BE2C (cell line): ENCODE measurements at regions not wholly inside any gene's neighbourhood (a gene's known extent, or its start where the extent isn't known, plus 50 kb on each side); places are given as distances from the start of the nearest gene placed in this dataset.
"Not testable (repeated sequence)": the region's sequence is repeated elsewhere in the genome, so short reads cannot be mapped to it uniquely, and the experiment has no call there.

Experiments used
- DNase-seq: peaks from one replicate; pipeline ENCODE4 v3.0.0-alpha.2; 2020
- H3K27me3 ChIP-seq: fragments of 250-450 bp; sonication (Bioruptor Pico); 2 replicates; pipeline ENCODE4 v1.5.1; 2020; ENCODE audit warnings: mild to moderate bottlenecking
- H3K36me3 ChIP-seq: fragments of 250-450 bp; sonication (Bioruptor Pico); 2 replicates; pipeline ENCODE4 v1.5.1; 2020; ENCODE audit warnings: mild to moderate bottlenecking
- H3K4me1 ChIP-seq: fragments of 250-450 bp; sonication (Bioruptor Pico); 2 replicates; pipeline ENCODE4 v1.5.1; 2020
- H3K4me3 ChIP-seq: 2 replicates; pipeline ENCODE4 v1.5.1; 2011; ENCODE audit warnings: low read depth, low read length
- H3K9me3 ChIP-seq: fragments of 250-450 bp; sonication (Bioruptor Pico); 2 replicates; pipeline ENCODE4 v1.5.1; 2020
- TF ChIP-seq, protein P1 (sequence below): IDR thresholded peaks from 2 replicates; pipeline ENCODE4 v1.5.1; 2012; ENCODE audit warnings: mild to moderate bottlenecking, low read depth, low read length

DNA sequence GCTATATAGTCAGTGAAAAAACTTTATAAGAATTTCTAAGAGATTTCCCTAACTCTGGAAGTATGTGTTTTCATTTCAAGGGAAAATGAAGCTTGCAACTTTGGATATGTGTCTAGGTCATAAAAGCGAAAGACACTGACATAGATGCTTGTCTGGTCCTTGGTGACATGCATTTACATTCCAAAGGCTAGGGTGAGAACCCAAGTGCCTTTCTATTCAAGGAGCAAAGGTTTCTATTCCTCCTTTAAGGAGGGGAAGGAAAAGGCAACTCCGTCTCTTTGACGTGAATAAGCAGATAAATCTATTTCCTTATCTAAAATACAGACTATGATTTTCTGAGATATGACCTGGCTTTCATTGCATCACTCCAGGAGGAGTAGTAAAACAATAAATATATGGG, 261.1 kb downstream of the CDH7 start:
- no peaks in the 10 kb centered on the region for H3K27me3 ChIP-seq
- no peak for DNase-seq
- no peaks in the 10 kb centered on the region for H3K36me3 ChIP-seq
- TF ChIP-seq, protein P1, sequence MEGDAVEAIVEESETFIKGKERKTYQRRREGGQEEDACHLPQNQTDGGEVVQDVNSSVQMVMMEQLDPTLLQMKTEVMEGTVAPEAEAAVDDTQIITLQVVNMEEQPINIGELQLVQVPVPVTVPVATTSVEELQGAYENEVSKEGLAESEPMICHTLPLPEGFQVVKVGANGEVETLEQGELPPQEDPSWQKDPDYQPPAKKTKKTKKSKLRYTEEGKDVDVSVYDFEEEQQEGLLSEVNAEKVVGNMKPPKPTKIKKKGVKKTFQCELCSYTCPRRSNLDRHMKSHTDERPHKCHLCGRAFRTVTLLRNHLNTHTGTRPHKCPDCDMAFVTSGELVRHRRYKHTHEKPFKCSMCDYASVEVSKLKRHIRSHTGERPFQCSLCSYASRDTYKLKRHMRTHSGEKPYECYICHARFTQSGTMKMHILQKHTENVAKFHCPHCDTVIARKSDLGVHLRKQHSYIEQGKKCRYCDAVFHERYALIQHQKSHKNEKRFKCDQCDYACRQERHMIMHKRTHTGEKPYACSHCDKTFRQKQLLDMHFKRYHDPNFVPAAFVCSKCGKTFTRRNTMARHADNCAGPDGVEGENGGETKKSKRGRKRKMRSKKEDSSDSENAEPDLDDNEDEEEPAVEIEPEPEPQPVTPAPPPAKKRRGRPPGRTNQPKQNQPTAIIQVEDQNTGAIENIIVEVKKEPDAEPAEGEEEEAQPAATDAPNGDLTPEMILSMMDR, result no peak
- no peak overlapping the region for H3K4me3 ChIP-seq
- no peaks in the 10 kb centered on the region for H3K4me1 ChIP-seq
- no peaks in the 10 kb centered on the region for H3K9me3 ChIP-seq

DNA sequence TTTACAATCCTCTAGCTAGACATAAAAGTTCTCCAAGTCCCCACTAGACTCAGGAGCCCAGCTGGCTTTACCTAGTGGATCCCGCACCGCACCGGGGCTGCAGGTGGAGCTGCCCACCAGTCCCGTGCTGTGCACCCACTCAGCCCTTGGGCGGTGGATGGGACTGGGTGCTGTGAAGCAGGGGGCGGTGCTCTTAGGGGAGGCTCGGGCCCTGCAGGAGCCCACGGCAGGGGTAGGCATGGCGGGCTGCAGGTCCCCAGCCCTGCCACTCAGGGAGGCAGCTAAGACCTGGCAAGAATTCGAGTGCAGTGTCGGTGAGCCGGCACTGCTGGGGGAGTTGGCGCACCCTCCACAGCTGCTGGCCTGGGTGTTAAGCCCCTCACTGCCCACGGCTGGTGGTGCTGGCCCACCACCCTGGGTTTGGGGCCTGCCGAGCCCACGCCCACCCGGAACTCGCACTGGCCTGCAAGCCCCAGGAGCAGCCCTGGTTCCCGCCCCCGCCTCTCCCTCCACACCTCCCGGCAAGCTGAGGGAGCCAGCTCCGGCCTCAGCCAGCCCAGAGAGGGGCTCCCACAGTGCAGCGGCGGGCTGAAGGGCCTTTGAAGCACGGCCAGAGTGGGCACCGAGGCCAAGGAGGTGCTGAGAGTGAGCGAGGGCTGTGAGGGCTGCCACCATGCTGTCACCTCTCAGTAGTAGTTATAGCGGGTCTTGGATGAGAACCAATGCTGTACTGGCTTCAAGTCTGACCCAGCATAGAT, 255.2 kb downstream of the CDH7 start:
- Histone ChIP-seq H3K4me1 (no peaks in the 10 kb centered on the region), H3K9me3 (no peaks in the 10 kb centered on the region), H3K36me3 (no peaks in the 10 kb centered on the region), H3K27me3 (no peaks in the 10 kb centered on the region), H3K4me3 (no peak overlapping the region)
- no peak for DNase-seq
- TF ChIP-seq, protein P1, result no peak

DNA sequence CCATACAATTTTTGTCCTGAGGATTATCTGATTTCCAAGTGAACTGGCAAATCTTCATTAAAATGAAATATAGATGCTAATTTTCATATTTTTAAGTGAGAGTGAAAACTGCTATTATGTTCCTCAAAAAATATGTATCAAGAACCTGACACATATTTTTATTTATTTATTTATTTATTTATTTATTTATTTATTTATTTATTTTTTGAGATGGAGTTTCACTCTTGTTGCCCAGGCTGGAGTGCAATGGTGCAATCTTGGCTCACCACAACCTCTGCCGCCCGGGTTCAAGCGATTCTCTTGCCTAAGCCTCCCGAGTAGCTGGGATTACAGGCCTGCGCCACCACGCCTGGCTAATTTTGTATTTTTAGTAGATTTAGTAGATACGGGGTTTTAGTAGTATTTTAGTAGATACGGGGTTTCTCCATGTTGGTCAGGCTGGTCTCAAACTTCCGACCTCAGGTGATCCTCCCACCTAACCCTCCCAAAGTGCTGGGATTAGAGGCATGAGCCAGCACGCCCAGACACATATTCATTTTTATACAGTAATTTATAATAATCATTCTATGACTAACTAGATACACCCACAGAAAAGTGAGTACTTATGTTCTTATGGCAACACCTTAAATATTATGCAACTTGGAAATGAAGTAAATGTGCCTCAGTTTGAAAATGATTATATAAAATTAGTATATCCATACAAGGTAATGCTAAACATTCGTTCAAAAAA, 248.3 kb downstream of the CDH7 start:
- H3K4me3 ChIP-seq, H3K27me3 ChIP-seq, DNase-seq, H3K4me1 ChIP-seq, H3K9me3 ChIP-seq, H3K36me3 ChIP-seq: not testable (repeated sequence)

DNA sequence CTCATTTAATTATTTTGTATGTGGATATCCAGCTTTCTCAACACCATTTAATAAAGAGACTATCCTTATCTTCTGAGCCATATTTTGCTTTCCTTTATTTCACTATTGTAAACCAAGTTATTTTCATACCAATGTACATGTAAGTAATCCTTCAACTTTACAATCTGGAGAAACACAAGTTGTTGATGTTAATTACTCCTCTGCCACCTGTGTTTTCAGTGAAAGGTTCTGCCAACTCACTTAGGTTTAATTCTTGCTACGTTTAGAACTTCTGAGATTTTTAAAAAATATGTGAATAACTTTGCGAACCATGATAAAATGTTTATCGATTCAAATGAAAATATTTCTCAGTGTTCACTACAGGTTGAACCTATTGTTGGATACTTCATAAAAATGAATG, 244.4 kb downstream of the CDH7 start:
- H3K36me3 ChIP-seq, result no peaks in the 10 kb centered on the region
- no peaks in the 10 kb centered on the region for H3K27me3 ChIP-seq
- H3K4me3 ChIP-seq, result no peak overlapping the region
- TF ChIP-seq, protein P1, result no peak
- H3K4me1 ChIP-seq, result no peaks in the 10 kb centered on the region
- no peaks in the 10 kb centered on the region for H3K9me3 ChIP-seq
- no peak for DNase-seq

DNA sequence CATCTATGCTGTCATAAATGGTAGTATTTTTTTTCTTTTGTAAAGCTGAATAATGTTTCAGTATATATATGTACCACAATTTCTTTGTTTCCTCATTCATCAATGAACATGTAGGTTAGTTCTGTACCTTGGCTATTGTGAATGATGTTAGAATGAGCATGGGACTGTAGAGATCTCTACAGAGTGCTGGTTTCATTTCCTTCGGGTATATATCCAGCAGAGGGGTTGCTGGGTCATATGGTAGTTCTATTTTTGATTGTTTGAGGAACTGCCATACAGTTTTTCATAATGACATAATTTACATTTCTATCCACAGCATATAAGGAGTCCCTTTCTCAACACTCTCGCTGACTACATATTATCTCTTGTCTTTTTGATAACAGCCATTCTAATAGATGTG, 243.5 kb downstream of the CDH7 start:
- no peak for DNase-seq
- Histone ChIP-seq H3K4me1 (no peaks in the 10 kb centered on the region), H3K4me3 (no peak overlapping the region), H3K36me3 (no peaks in the 10 kb centered on the region), H3K27me3 (no peaks in the 10 kb centered on the region), H3K9me3 (no peaks in the 10 kb centered on the region)
- TF ChIP-seq, protein P1, result no peak

DNA sequence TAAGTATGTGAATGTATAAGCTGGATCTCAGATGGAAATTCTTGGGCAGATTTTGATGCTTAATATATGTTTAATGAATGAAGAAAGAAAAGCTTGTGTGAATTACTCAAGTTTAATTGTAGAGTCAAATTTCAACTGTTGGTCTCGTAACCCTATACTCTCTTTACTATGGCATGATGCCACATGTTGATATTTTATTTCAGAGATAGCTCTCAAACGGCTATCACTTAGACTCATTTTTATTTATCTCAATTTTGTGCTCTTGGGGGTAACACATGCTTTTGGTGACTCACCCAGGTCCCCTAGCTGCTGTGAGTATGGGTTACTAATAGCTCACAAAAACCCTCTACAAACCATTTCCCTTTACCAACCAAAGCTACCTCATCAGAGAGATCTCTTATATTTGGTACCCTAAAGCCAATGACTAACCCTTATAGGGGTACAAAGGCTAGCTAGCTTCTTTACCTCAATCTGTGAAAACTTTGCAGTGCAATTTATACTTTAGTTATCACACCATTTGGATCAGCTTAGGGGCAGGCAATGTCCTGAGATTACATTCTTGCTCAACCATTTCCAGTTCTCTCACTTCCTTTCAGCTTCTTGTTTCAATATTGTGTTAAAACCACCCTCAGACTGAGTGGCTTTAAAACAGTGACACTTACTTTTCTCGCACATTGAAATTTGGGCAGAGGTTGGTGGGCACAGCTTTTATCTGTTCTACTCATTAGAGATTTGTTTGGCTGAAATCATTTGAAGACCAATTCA, 240.3 kb downstream of the CDH7 start:
- TF ChIP-seq, protein P1, result no peak
- DNase-seq, result no peak
- Histone ChIP-seq H3K9me3 (no peaks in the 10 kb centered on the region), H3K36me3 (no peaks in the 10 kb centered on the region), H3K4me3 (no peak overlapping the region), H3K27me3 (no peaks in the 10 kb centered on the region), H3K4me1 (no peaks in the 10 kb centered on the region)
